K562 (cell line): ENCODE measurements at regions not wholly inside any gene's neighbourhood (a gene's known extent, or its start where the extent isn't known, plus 50 kb on each side); places are given as distances from the start of the nearest gene placed in this dataset.

Experiments
- ATAC-seq: fragments of 200-7000 bp; cut with Tn5 transposase; 3 replicates; pipeline ENCODE4 v1.9.1; 2020; ENCODE audit warnings: moderate library complexity
- BruUV-seq: library from RNA; stranded (reverse); fragments of 400-500 nt; replicated peaks from 2 replicates; lab custom pipeline; 2021; lab: Mats Ljungman, UMichigan
- CTCF ChIA-PET: fragments of 300-600 bp; formaldehyde crosslinking; extraction: SDS; loops from one replicate; lab custom pipeline; 2021; ENCODE audit warnings: low intra/inter-chr PET ratio; lab: Yijun Ruan, JAX
- POLR2A ChIA-PET: fragments of 300-600, 350-650 bp; sonication (Branson Sonifier 250); formaldehyde crosslinking; extraction: SDS; loops from one replicate; lab custom pipeline; 2021; ENCODE audit warnings: antibody characterized with exemption, inconsistent platforms; lab: Yijun Ruan, JAX
- DNase-seq, 4 experiments: peaks; one replicate each; pipeline versions ENCODE4 v3.0.0 to v3.0.0-alpha.2; 2011 to 2018; ENCODE audit warnings: low spot score in 3 of 4, mixed read lengths in 3 of 4; ENCODE audit errors: extremely low read depth in 1 of 4
- FAIRE-seq: peaks from 2 replicates; lab custom pipeline; 2011; peaks lifted over from hg19 to GRCh38; lab: Jason Lieb, UNC
- H2AFZ ChIP-seq: 2 replicates; pipeline ENCODE4 v1.6.0; 2011; ENCODE audit warnings: low read depth, low read length, control low read depth, inconsistent platforms
- H3K27ac ChIP-seq: fragments of 200-600 bp; 3 replicates; pipeline ENCODE4 v1.8.0; 2011; ENCODE audit warnings: low read depth, mild to moderate bottlenecking, control low read depth, inconsistent platforms, low read length, moderate library complexity, mixed read lengths; ENCODE audit errors: extremely low read depth
- H3K27me3 ChIP-seq, 2 experiments: fragments of 300-600 bp in 1 of 2; 2 replicates in 1 of 2; 3 replicates in 1 of 2; pipeline versions ENCODE4 v1.6.0 to v1.8.0; 2011; ENCODE audit warnings: inconsistent platforms in 2 of 2, low read length in 2 of 2, mild to moderate bottlenecking in 1 of 2, mixed read lengths in 1 of 2, moderate library complexity in 1 of 2; ENCODE audit not compliant: control insufficient read depth in 2 of 2, insufficient read depth in 2 of 2
- H3K36me3 ChIP-seq: fragments of 300-600 bp; 3 replicates; pipeline ENCODE4 v1.8.0; 2011; ENCODE audit warnings: mild to moderate bottlenecking, low read length, inconsistent platforms; ENCODE audit not compliant: control insufficient read depth, insufficient read depth
- H3K4me1 ChIP-seq, 2 experiments: fragments of 200-600 bp in 1 of 2; replicated peaks in 1 of 2; 2 replicates in 1 of 2; 3 replicates in 1 of 2; pipeline versions ENCODE4 v1.5.1 to v1.8.0; 2011; ENCODE audit warnings: inconsistent platforms in 2 of 2, low read length in 2 of 2, mild to moderate bottlenecking in 1 of 2, mixed read lengths in 1 of 2, moderate library complexity in 1 of 2; ENCODE audit not compliant: control insufficient read depth in 2 of 2, insufficient read depth in 2 of 2
- H3K4me2 ChIP-seq: 2 replicates; pipeline ENCODE4 v1.6.1; 2011; ENCODE audit warnings: low read length, control low read depth, inconsistent platforms, mixed read lengths; ENCODE audit not compliant: insufficient read depth
- H3K4me3 ChIP-seq: fragments of 200-600 bp; sonication (generic), shearing (Covaris generic); 2 replicates; pipeline ENCODE4 v1.5.1; 2016; ENCODE audit warnings: control low read depth, inconsistent platforms
- H3K79me2 ChIP-seq: fragments of 200-600 bp; 3 replicates; pipeline ENCODE4 v1.8.0; 2011; ENCODE audit warnings: low read length, inconsistent platforms; ENCODE audit not compliant: control insufficient read depth, insufficient read depth
- H3K9ac ChIP-seq, 2 experiments: 2 replicates each; pipeline versions ENCODE4 v1.6.0 to v1.6.1; 2011; ENCODE audit warnings: low read depth in 2 of 2, low read length in 2 of 2, control low read depth in 1 of 2, inconsistent platforms in 1 of 2, mild to moderate bottlenecking in 1 of 2, mixed read lengths in 1 of 2; ENCODE audit not compliant: insufficient read depth in 1 of 2
- H3K9me1 ChIP-seq: one replicate; pipeline ENCODE4 v1.6.0; 2011; ENCODE audit warnings: inconsistent platforms, mild to moderate bottlenecking, low read length, moderate library complexity; ENCODE audit not compliant: control insufficient read depth, insufficient read depth
- H3K9me3 ChIP-seq: replicated peaks from 2 replicates; pipeline ENCODE4 v1.5.1; 2011; ENCODE audit warnings: low read depth, low read length, inconsistent platforms; ENCODE audit not compliant: control insufficient read depth, insufficient read depth
- H4K20me1 ChIP-seq: replicated peaks from 2 replicates; pipeline ENCODE4 v1.6.1; 2011; ENCODE audit warnings: low read length, inconsistent platforms, mixed read lengths; ENCODE audit not compliant: control insufficient read depth, insufficient read depth
- ATF7 ChIP-seq: fragments of 450-650 bp; IDR thresholded peaks from 2 replicates; pipeline ENCODE4 v1.7.1; 2014; ENCODE audit warnings: mild to moderate bottlenecking, moderate library complexity
- E2F6 ChIP-seq, 2 experiments: IDR thresholded peaks; 2 replicates each; pipeline ENCODE4 v1.6.1; 2011; ENCODE audit warnings: borderline replicate concordance in 1 of 2, control low read depth in 1 of 2, low read depth in 1 of 2, low read length in 1 of 2, mild to moderate bottlenecking in 1 of 2, mixed read lengths in 1 of 2, moderate library complexity in 1 of 2; ENCODE audit not compliant: insufficient read depth in 1 of 2, insufficient read length in 1 of 2, poor library complexity in 1 of 2, severe bottlenecking in 1 of 2; ENCODE audit errors: extremely low read depth in 1 of 2
- FIP1L1 ChIP-seq: fragments of 200-400 bp; formaldehyde crosslinking; IDR thresholded peaks from 2 replicates; pipeline ENCODE4 v1.6.1; 2018; ENCODE audit warnings: mild to moderate bottlenecking, low read depth, low read length; ENCODE audit not compliant: poor library complexity, severe bottlenecking
- GATAD2B ChIP-seq: fragments of 450-650 bp; IDR thresholded peaks from 2 replicates; pipeline ENCODE4 v1.6.1; 2017; ENCODE audit warnings: mild to moderate bottlenecking, borderline replicate concordance
- KDM4B ChIP-seq, 2 experiments: fragments of 450-650 bp in 1 of 2; sonication (generic) in 1 of 2; IDR thresholded peaks; 2 replicates each; pipeline ENCODE4 v1.6.1; 2016 to 2017; ENCODE audit warnings: borderline replicate concordance in 2 of 2, antibody characterized with exemption in 1 of 2, low read depth in 1 of 2, mild to moderate bottlenecking in 1 of 2
- MAX ChIP-seq: sonication (generic); formaldehyde crosslinking; IDR thresholded peaks from 2 replicates; pipeline ENCODE4 v1.9.0; 2022; ENCODE audit warnings: mild to moderate bottlenecking, missing genetic modification reagents
- NKRF ChIP-seq: fragments of 450-650 bp; IDR thresholded peaks from 2 replicates; pipeline ENCODE4 v1.6.1; 2016; ENCODE audit warnings: borderline replicate concordance
- NRF1 ChIP-seq, 2 experiments: fragments of 450-650 bp; IDR thresholded peaks in 1 of 2; conservative IDR thresholded peaks in 1 of 2; 2 replicates each; pipeline ENCODE4 v1.6.1; 2014; ENCODE audit warnings: mild to moderate bottlenecking in 2 of 2
- RUNX1 ChIP-seq: sonication (generic); IDR thresholded peaks from 2 replicates; pipeline ENCODE4 v1.6.1; 2016; ENCODE audit warnings: antibody characterized with exemption, low read depth
- SIN3B ChIP-seq: fragments of 450-650 bp; IDR thresholded peaks from 2 replicates; pipeline ENCODE4 v1.6.1; 2017; ENCODE audit warnings: low read depth, mild to moderate bottlenecking, moderate library complexity
- SMAD4 ChIP-seq: fragments of 250-450 bp; sonication (Bioruptor Pico); conservative IDR thresholded peaks from 2 replicates; pipeline ENCODE4 v1.8.0; 2021; ENCODE audit warnings: inconsistent platforms, mild to moderate bottlenecking, moderate library complexity
- SP2 ChIP-seq: IDR thresholded peaks from 2 replicates; pipeline ENCODE4 v1.6.1; 2011; ENCODE audit warnings: mild to moderate bottlenecking, low read depth, low read length, moderate library complexity; ENCODE audit not compliant: poor library complexity, severe bottlenecking; ENCODE audit errors: extremely low read depth
- TCF7L2 ChIP-seq: fragments of 150-350 bp; IDR thresholded peaks from 2 replicates; pipeline ENCODE4 v1.6.1; 2016; ENCODE audit warnings: low read depth, mild to moderate bottlenecking, low read length, moderate library complexity
- ZNF253 ChIP-seq: fragments of 250-450 bp; sonication (Bioruptor Pico); conservative IDR thresholded peaks from 2 replicates; pipeline ENCODE4 v1.6.1; 2021; ENCODE audit warnings: mild to moderate bottlenecking
- ZNF444 ChIP-seq: fragments of 250-450 bp; sonication (Bioruptor Pico); IDR thresholded peaks from 2 replicates; pipeline ENCODE4 v1.4.0; 2020; ENCODE audit warnings: mild to moderate bottlenecking, moderate library complexity
- WGBS: fragments of 100-300 bp; shearing (Covaris generic); methylation state at CpG from one replicate; pipeline ENCODE4 v1.1.6; 2016; ENCODE audit warnings: low coverage, mixed read lengths; ENCODE audit not compliant: insufficient coverage; ENCODE audit errors: missing lambda C conversion rate; 5-methylcytosine and 5-hydroxymethylcytosine counted together
- in situ Hi-C: fragments of 300-500 bp; cut with MboI; formaldehyde crosslinking; loops from 4 replicates; pipeline ENCODE4 v1.15.0; 2018; ENCODE audit warnings: inconsistent platforms, mixed read lengths
- intact Hi-C: fragments of 100-400 bp; cut with micrococcal nuclease; formaldehyde crosslinking; loops from 2 replicates; pipeline ENCODE4 v1.14.2; 2022

- Histone ChIP-seq H3K4me1 (peaks cover 0 to 5% of the 10 kb centered on the region in 2 experiments; a peak in 2 of 5 replicates), H2AFZ (peak overlapping the region; percentile 39; the same call in 1 of the 2 replicates), H3K9me1 (no peaks in the 10 kb centered on the region), H3K9ac (peak overlapping the region in 1 of 2 experiments; percentile 64; a peak in 1 of 4 replicates), H3K27me3 (peaks cover 25 to 41% of the 10 kb centered on the region in 2 experiments; a peak in 4 of 5 replicates), H4K20me1 (no peaks in the 10 kb centered on the region), H3K36me3 (no peaks in the 10 kb centered on the region), H3K9me3 (no peaks in the 10 kb centered on the region), H3K4me3 (peak overlapping the region; percentile 44), H3K79me2 (no peaks in the 10 kb centered on the region), H3K4me2 (peak overlapping the region; percentile 74), H3K27ac (no peak overlapping the region)
- BruUV-seq: no TSS peak
- FAIRE-seq: peak; percentile 73
- intact Hi-C loops (loop anchor here (1.0 kb wide), 1 partner anchor 275 kb away; no protein-coding TSS in a partner anchor), in situ Hi-C loops (loop anchor here (10.0 kb wide), 1 partner anchor 294 kb away; no protein-coding TSS in a partner anchor)
- ATAC-seq: peak; percentile 100
- ChIA-PET POLR2A (no interaction called here), CTCF (interaction anchor here (0.5 to 1.0 kb wide), 2 partner anchors 212 to 275 kb away, joined by 3 read pairs; no protein-coding TSS in a partner anchor)
- DNase-seq: peak; percentile 79 to 97 (median 94)
- 9% methylated on average over 51 of the region's 58 CpGs for WGBS
- TF ChIP-seq NKRF (no peak), RUNX1 (no peak), SIN3B (peak; percentile 31; the same call in 1 of the 2 replicates), SP2 (no peak), KDM4B (IDR thresholded peaks at IDR 0.05; ENCODE audit: borderline replicate concordance in 2 of 2, low read depth in 1 of 2) (peak in 1 of 2 experiments; percentile 55; a peak in 1 of 4 replicates), SMAD4 (CRISPR knock-in tag) (0 out of 2 replicates have a peak, but pooled peaks have one; percentile 37), MAX (peak; percentile 69), ATF7 (peak; percentile 23; the same call in 1 of the 2 replicates), E2F6 (IDR thresholded peaks at IDR 0.05; ENCODE audit: borderline replicate concordance in 1 of 2, extremely low read depth in 1 of 2, insufficient read depth in 1 of 2, insufficient read length in 1 of 2, low read depth in 1 of 2, low read length in 1 of 2, poor library complexity in 1 of 2, severe bottlenecking in 1 of 2) (peak in 1 of 2 experiments; percentile 32), FIP1L1 (peak; percentile 26), TCF7L2 (no peak), GATAD2B (0 out of 2 replicates have a peak, but pooled peaks have one; percentile 30), ZNF444 (no peak), ZNF253 (CRISPR knock-in tag) (no peak), NRF1 (conservative IDR thresholded peaks at IDR 0.05 in 1 of 2, IDR thresholded peaks at IDR 0.05 in 1 of 2) (peak; percentile 90 to 92)
These were observed 155.8 kb upstream of the IRX4 start for GRCh38 chr5:2038321-2039179.
